ENCODE measurements at regions not wholly inside any gene's neighbourhood (a gene's known extent, or its start where the extent isn't known, plus 50 kb on each side); places are given as distances from the start of the nearest gene placed in this dataset.

- Mint-ChIP-seq H3K9me3 (peaks cover 0 to 1% of the 10 kb centered on the region in 2 donors), H3K4me3 (no peak overlapping the region), H3K36me3 (ENCODE audit: insufficient read depth in 2 of 2) (peaks cover 1 to 8% of the 10 kb centered on the region in 2 donors), H3K27ac (no peak overlapping the region), H3K4me1 (ENCODE audit: low read depth) (peaks cover 5% of the 10 kb centered on the region), H3K27me3 (ENCODE audit: low read depth) (peaks cover 6% of the 10 kb centered on the region)
- ATAC-seq (replicated peaks in 1 of 2) (no peak), DNase-seq (peak; percentile 2 to 7)
These were observed 64.9 kb downstream of the C6orf58 start for GRCh38 chr6:127641905-127642304.

All from activated T-cell treated with anti-CD3 and anti-CD28 coated beads, Interleukin-2, amount 50 U/mL, for 72 hours (primary cell).